IMR-90 (cell line): ENCODE measurements at regions not wholly inside any gene's neighbourhood (a gene's known extent, or its start where the extent isn't known, plus 50 kb on each side); places are given as distances from the start of the nearest gene placed in this dataset.

Experiments used
- ATAC-seq: fragments of 200-7000 bp; cut with Tn5 transposase; 2 replicates; pipeline ENCODE4 v1.9.1; 2020; ENCODE audit warnings: low read depth, mild to moderate bottlenecking, moderate library complexity
- BruUV-seq: library from RNA; stranded (reverse); fragments of 400-500 nt; replicated peaks from 2 replicates; lab custom pipeline; 2021; lab: Mats Ljungman, UMichigan
- CTCF ChIA-PET: fragments of 300-600 bp; formaldehyde crosslinking; extraction: SDS; loops from one replicate; lab custom pipeline; 2021; ENCODE audit warnings: antibody characterized with exemption; lab: Yijun Ruan, JAX
- POLR2A ChIA-PET: fragments of 300-600 bp; sonication (Branson Sonifier 250); formaldehyde crosslinking; loops from one replicate; lab custom pipeline; 2022; ENCODE audit warnings: antibody characterized with exemption; ENCODE audit not compliant: unreplicated experiment; lab: Charles Lee
- DNase-seq: peaks from one replicate; pipeline ENCODE4 v3.0.0; 2013
- H2AFZ ChIP-seq: replicated peaks from 2 replicates; pipeline ENCODE3; 2013; ENCODE audit warnings: low read length, mild to moderate bottlenecking; ENCODE audit not compliant: poor library complexity
- H2AK5ac ChIP-seq: 2 replicates; pipeline ENCODE4 v1.6.1; 2013; ENCODE audit warnings: low read depth, low read length, inconsistent platforms
- H2AK9ac ChIP-seq: replicated peaks from 2 replicates; pipeline ENCODE3; 2013; ENCODE audit warnings: mild to moderate bottlenecking, low read depth, low read length, moderate library complexity; ENCODE audit not compliant: poor library complexity
- H2BK120ac ChIP-seq: 2 replicates; pipeline ENCODE4 v1.6.1; 2013; ENCODE audit warnings: low read depth, low read length, inconsistent platforms
- H2BK15ac ChIP-seq: 3 replicates; pipeline ENCODE4 v1.6.1; 2013; ENCODE audit warnings: low read depth, low read length, inconsistent platforms
- H2BK20ac ChIP-seq: 2 replicates; pipeline ENCODE4 v1.6.1; 2013; ENCODE audit warnings: low read depth, mild to moderate bottlenecking, inconsistent platforms, low read length, moderate library complexity
- H2BK5ac ChIP-seq: 2 replicates; pipeline ENCODE4 v1.6.1; 2013; ENCODE audit warnings: mild to moderate bottlenecking, low read depth, low read length, inconsistent platforms; ENCODE audit not compliant: poor library complexity, severe bottlenecking
- H3K14ac ChIP-seq: replicated peaks from 2 replicates; pipeline ENCODE4 v1.6.1; 2013; ENCODE audit warnings: low read depth, low read length, inconsistent platforms
- H3K18ac ChIP-seq: 2 replicates; pipeline ENCODE4 v1.6.1; 2013; ENCODE audit warnings: low read depth, low read length, control low read depth
- H3K23ac ChIP-seq: 2 replicates; pipeline ENCODE4 v1.6.1; 2013; ENCODE audit warnings: low read depth, low read length, inconsistent platforms
- H3K27ac ChIP-seq: 2 replicates; pipeline ENCODE4 v1.5.1; 2013; ENCODE audit warnings: mild to moderate bottlenecking, control low read depth, low read length; ENCODE audit not compliant: insufficient read depth
- H3K27me3 ChIP-seq: 2 replicates; pipeline ENCODE4 v1.6.1; 2013; ENCODE audit warnings: low read length; ENCODE audit not compliant: control insufficient read depth, insufficient read depth
- H3K36me3 ChIP-seq: 2 replicates; pipeline ENCODE4 v1.6.1; 2013; ENCODE audit warnings: low read length, mixed read lengths; ENCODE audit not compliant: control insufficient read depth, insufficient read depth
- H3K4ac ChIP-seq: 2 replicates; pipeline ENCODE4 v1.6.1; 2013; ENCODE audit warnings: low read depth, low read length, inconsistent platforms
- H3K4me1 ChIP-seq: 2 replicates; pipeline ENCODE4 v1.6.1; 2013; ENCODE audit warnings: low read length, mixed read lengths; ENCODE audit not compliant: control insufficient read depth, insufficient read depth
- H3K4me2 ChIP-seq: 2 replicates; pipeline ENCODE4 v1.6.1; 2013; ENCODE audit warnings: low read depth, mild to moderate bottlenecking, control low read depth, low read length, moderate library complexity
- H3K4me3 ChIP-seq: 2 replicates; pipeline ENCODE4 v1.5.1; 2013; ENCODE audit warnings: low read depth, mild to moderate bottlenecking, control low read depth, low read length, moderate library complexity; ENCODE audit not compliant: insufficient read depth
- H3K56ac ChIP-seq: 2 replicates; pipeline ENCODE4 v1.6.1; 2013; ENCODE audit warnings: low read length, inconsistent platforms; ENCODE audit not compliant: insufficient read depth; ENCODE audit errors: extremely low read depth
- H3K79me1 ChIP-seq, 2 experiments: 2 replicates each; pipeline ENCODE4 v1.6.1; 2013; ENCODE audit warnings: low read length in 2 of 2, inconsistent platforms in 1 of 2, low read depth in 1 of 2
- H3K9ac ChIP-seq: 2 replicates; pipeline ENCODE4 v1.6.1; 2013; ENCODE audit warnings: low read depth, low read length, control low read depth
- H3K9me1 ChIP-seq: 2 replicates; pipeline ENCODE4 v1.6.1; 2013; ENCODE audit warnings: low read length, inconsistent platforms; ENCODE audit not compliant: insufficient read depth
- H3K9me3 ChIP-seq: 2 replicates; pipeline ENCODE4 v1.6.1; 2013; ENCODE audit warnings: low read length; ENCODE audit not compliant: control insufficient read depth, insufficient read depth
- H4K20me1 ChIP-seq: 2 replicates; pipeline ENCODE4 v1.6.1; 2013; ENCODE audit warnings: low read length, inconsistent platforms; ENCODE audit not compliant: insufficient read depth
- H4K5ac ChIP-seq: 2 replicates; pipeline ENCODE4 v1.6.1; 2013; ENCODE audit warnings: mild to moderate bottlenecking, low read depth, low read length, control low read depth
- H4K8ac ChIP-seq, 2 experiments: 2 replicates each; pipeline ENCODE4 v1.6.1; 2013; ENCODE audit warnings: low read depth in 2 of 2, low read length in 2 of 2, control low read depth in 1 of 2, inconsistent platforms in 1 of 2
- H4K91ac ChIP-seq: 2 replicates; pipeline ENCODE4 v1.6.1; 2013; ENCODE audit warnings: low read depth, low read length, inconsistent platforms; ENCODE audit not compliant: insufficient read depth
- BHLHE40 ChIP-seq: fragments of 150-350 bp; IDR thresholded peaks from 2 replicates; pipeline ENCODE4 v1.6.1; 2016; ENCODE audit warnings: mild to moderate bottlenecking, low read depth, low read length
- CEBPB ChIP-seq: IDR thresholded peaks from 2 replicates; pipeline ENCODE4 v1.6.1; 2012; ENCODE audit warnings: low read depth, low read length, improper control_type of control experiment
- CHD1 ChIP-seq: IDR thresholded peaks from 2 replicates; pipeline ENCODE4 v1.6.1; 2012; ENCODE audit warnings: low read depth, low read length, improper control_type of control experiment
- CTCF ChIP-seq: conservative IDR thresholded peaks from 2 replicates; pipeline ENCODE4 v1.5.1; 2012; ENCODE audit warnings: mild to moderate bottlenecking, low read depth, low read length, improper control_type of control experiment
- ELK1 ChIP-seq: fragments of 150-350 bp; IDR thresholded peaks from 2 replicates; pipeline ENCODE4 v1.6.1; 2016; ENCODE audit warnings: low read depth, mild to moderate bottlenecking, low read length, moderate library complexity, borderline replicate concordance
- FOS ChIP-seq: fragments of 150-350 bp; IDR thresholded peaks from 2 replicates; pipeline ENCODE4 v1.6.1; 2016; ENCODE audit warnings: low read depth, low read length
- MAFK ChIP-seq: IDR thresholded peaks from 2 replicates; pipeline ENCODE4 v1.6.1; 2012; ENCODE audit warnings: low read depth, low read length, improper control_type of control experiment
- MAZ ChIP-seq: IDR thresholded peaks from 2 replicates; pipeline ENCODE4 v1.6.1; 2012; ENCODE audit warnings: low read depth, mild to moderate bottlenecking, low read length, improper control_type of control experiment, moderate library complexity, borderline replicate concordance
- MXI1 ChIP-seq: IDR thresholded peaks from 2 replicates; pipeline ENCODE4 v1.6.1; 2012; ENCODE audit warnings: low read depth, mild to moderate bottlenecking, low read length, moderate library complexity, borderline replicate concordance
- NFE2L2 ChIP-seq: fragments of 150-350 bp; IDR thresholded peaks from 2 replicates; pipeline ENCODE4 v1.6.1; 2016; ENCODE audit warnings: low read depth, mild to moderate bottlenecking, low read length
- POLR2A ChIP-seq: IDR thresholded peaks from 2 replicates; pipeline ENCODE4 v1.6.1; 2012; ENCODE audit warnings: mild to moderate bottlenecking, low read depth, low read length
- RAD21 ChIP-seq: IDR thresholded peaks from 2 replicates; pipeline ENCODE4 v1.6.1; 2012; ENCODE audit warnings: low read length, improper control_type of control experiment
- RCOR1 ChIP-seq: IDR thresholded peaks from 2 replicates; pipeline ENCODE4 v1.6.1; 2012; ENCODE audit warnings: mild to moderate bottlenecking, low read length, improper control_type of control experiment; ENCODE audit not compliant: insufficient replicate concordance
- RFX5 ChIP-seq: IDR thresholded peaks from 2 replicates; pipeline ENCODE4 v1.8.0; 2012; ENCODE audit warnings: low read depth, mild to moderate bottlenecking, low read length, moderate library complexity
- SMC3 ChIP-seq: fragments of 150-350 bp; IDR thresholded peaks from 2 replicates; pipeline ENCODE4 v1.6.1; 2016; ENCODE audit warnings: low read depth, mild to moderate bottlenecking, antibody characterized with exemption, low read length, moderate library complexity
- USF2 ChIP-seq: fragments of 150-350 bp; IDR thresholded peaks from 2 replicates; pipeline ENCODE4 v1.6.1; 2017; ENCODE audit warnings: mild to moderate bottlenecking, antibody characterized with exemption, low read length, low read depth
- WGBS, 2 experiments: methylation state at CpG; one replicate each; pipeline versions ENCODE4 v1.1.5 to v1.1.7; 2013; ENCODE audit warnings: missing lambda C conversion rate in 2 of 2; ENCODE audit not compliant: insufficient read length in 1 of 2; ENCODE audit errors: extremely low coverage in 2 of 2; 5-methylcytosine and 5-hydroxymethylcytosine counted together
- dilution Hi-C: fragments of 300-500 bp; cut with HindIII; formaldehyde crosslinking; loops from one replicate; pipeline ENCODE4 v1.14.3; 2018; ENCODE audit warnings: low sequenced_read_pairs; ENCODE audit not compliant: unreplicated experiment
- in situ Hi-C: fragments of 300-500 bp; cut with MboI; formaldehyde crosslinking; loops from 3 replicates; pipeline ENCODE4 v1.14.3; 2019; ENCODE audit warnings: low sequenced_read_pairs, inconsistent platforms, mixed read lengths
- intact Hi-C: fragments of 100-400 bp; cut with micrococcal nuclease; formaldehyde crosslinking; loops from 2 replicates; pipeline ENCODE4 v1.10.0; 2022

GRCh38 chr6:81382852-81383251 is 369.6 kb downstream of the TENT5A start:
- Histone ChIP-seq H3K27me3 (no peaks in the 10 kb centered on the region; the same call in 1 of the 2 replicates), H3K9me3 (no peaks in the 10 kb centered on the region), H3K4ac (no peak overlapping the region), H3K9me1 (no peaks in the 10 kb centered on the region), H2AK9ac (no peak overlapping the region), H4K91ac (no peak overlapping the region), H3K23ac (no peak overlapping the region), H3K36me3 (no peaks in the 10 kb centered on the region), H3K4me2 (no peak overlapping the region), H4K8ac (no peak overlapping the region), H4K5ac (no peak overlapping the region), H3K27ac (no peak overlapping the region), H2BK15ac (no peak overlapping the region), H2BK5ac (no peak overlapping the region), H3K79me1 (no peaks in the 10 kb centered on the region), H2BK20ac (no peak overlapping the region), H3K4me1 (no peaks in the 10 kb centered on the region), H3K56ac (no peak overlapping the region), H2BK120ac (no peak overlapping the region), H3K4me3 (no peak overlapping the region), H3K9ac (no peak overlapping the region), H4K20me1 (no peaks in the 10 kb centered on the region), H2AK5ac (no peak overlapping the region), H2AFZ (no peak overlapping the region), H3K18ac (no peak overlapping the region), H3K14ac (no peak overlapping the region)
- in situ Hi-C loops (no loop called here), dilution Hi-C loops (no loop called here), intact Hi-C loops (no loop called here)
- POLR2A ChIA-PET: no interaction called here
- BruUV-seq: no TSS peak
- DNase-seq (no peak), ATAC-seq (no peak)
- WGBS, 2 experiments: 40% methylated on average over 1 of the region's 4 CpGs; no CpG with 5 or more reads in 1 of the 2 experiments
- TF ChIP-seq FOS: no peak
- TF ChIP-seq USF2: no peak
- no peak for TF ChIP-seq RCOR1
- no peak for TF ChIP-seq POLR2A
- TF ChIP-seq RFX5: no peak
- TF ChIP-seq MAZ: no peak
- TF ChIP-seq MXI1: no peak
- no peak for TF ChIP-seq CTCF
- TF ChIP-seq SMC3: no peak
- no peak for TF ChIP-seq MAFK
- no peak for TF ChIP-seq NFE2L2
- TF ChIP-seq BHLHE40: no peak
- no peak for TF ChIP-seq CHD1
- no peak for TF ChIP-seq RAD21
- no peak for TF ChIP-seq ELK1
- TF ChIP-seq CEBPB: no peak
- CTCF ChIA-PET: interaction anchor here (0.6 kb wide), 1 partner anchor 19 kb away, joined by 3 read pairs; no protein-coding TSS in a partner anchor
